NCI-H1105 (cell line): ENCODE measurements at regions not wholly inside any gene's neighbourhood (a gene's known extent, or its start where the extent isn't known, plus 50 kb on each side); places are given as distances from the start of the nearest gene placed in this dataset.

Source experiments
- DNase-seq: peaks from one replicate; lab custom pipeline; 2025; lab: John Stamatoyannopoulos, UW

- DNase-seq, result no peak
Measured at GRCh38 chr13:88601949-88602348, 930.8 kb downstream of the SLITRK5 start.

- DNase-seq, result no peak
Measured at GRCh38 chr13:88602786-88603777, 931.9 kb downstream of the SLITRK5 start.

- DNase-seq, result no peak
Measured at GRCh38 chr13:88617176-88617575, 946.0 kb downstream of the SLITRK5 start.

GRCh38 chr13:88622362-88622973 lies 951.3 kb downstream of the SLITRK5 start:
- DNase-seq, result no peak

- no peak for DNase-seq
Measured at GRCh38 chr13:88623150-88623549, 952.0 kb downstream of the SLITRK5 start.

- no peak for DNase-seq
Measured at GRCh38 chr13:88627071-88627470, 955.9 kb downstream of the SLITRK5 start.

GRCh38 chr13:88628882-88629281 lies 957.7 kb downstream of the SLITRK5 start:
- no peak for DNase-seq

GRCh38 chr13:88637935-88638334 lies 966.8 kb downstream of the SLITRK5 start:
- no peak for DNase-seq

- no peak for DNase-seq
Measured at GRCh38 chr13:88643233-88643632, 972.1 kb downstream of the SLITRK5 start.

- no peak for DNase-seq
Measured at GRCh38 chr13:88648598-88649373, 977.6 kb downstream of the SLITRK5 start.

GRCh38 chr13:88649855-88650254 lies 978.7 kb downstream of the SLITRK5 start:
- DNase-seq, result no peak

- no peak for DNase-seq
Measured at GRCh38 chr13:88651531-88651930, 980.4 kb downstream of the SLITRK5 start.

GRCh38 chr13:88656751-88657150 lies 985.6 kb downstream of the SLITRK5 start:
- DNase-seq, result no peak

- DNase-seq, result no peak
Measured at GRCh38 chr13:88670509-88670908, 999.3 kb downstream of the SLITRK5 start.

- DNase-seq, result no peak
Measured at GRCh38 chr13:88674841-88675240, 1003.7 kb downstream of the SLITRK5 start.

- no peak for DNase-seq
Measured at GRCh38 chr13:88675347-88675996, 1004.3 kb downstream of the SLITRK5 start.

- DNase-seq, result no peak
Measured at GRCh38 chr13:88676016-88676415, 1004.8 kb downstream of the SLITRK5 start.

GRCh38 chr13:88685459-88685858 lies 1014.3 kb downstream of the SLITRK5 start:
- DNase-seq, result no peak

GRCh38 chr13:88701551-88701950 lies 1030.4 kb downstream of the SLITRK5 start:
- DNase-seq, result no peak

- DNase-seq, result no peak
Measured at GRCh38 chr13:88704600-88705275, 1033.6 kb downstream of the SLITRK5 start.

- no peak for DNase-seq
Measured at GRCh38 chr13:88707646-88708045, 1036.5 kb downstream of the SLITRK5 start.
